ENCODE measurements at regions not wholly inside any gene's neighbourhood (a gene's known extent, or its start where the extent isn't known, plus 50 kb on each side); places are given as distances from the start of the nearest gene placed in this dataset.

GRCh38 chr20:39211060-39211748, 249.1 kb downstream of the DHX35 start:
- DNase-seq (ENCODE audit: low read depth in 2 of 2, low spot score in 1 of 2) = no peak

- no peak for DNase-seq (ENCODE audit: low read depth in 2 of 2, low spot score in 1 of 2)
These were observed 248.3 kb downstream of the DHX35 start for GRCh38 chr20:39210341-39211036.

GRCh38 chr20:39206899-39207564, 244.9 kb downstream of the DHX35 start:
- DNase-seq (ENCODE audit: low read depth in 2 of 2, low spot score in 1 of 2) = no peak

- DNase-seq (ENCODE audit: low read depth in 2 of 2, low spot score in 1 of 2) = no peak
These were observed 233.5 kb downstream of the DHX35 start for GRCh38 chr20:39195582-39196021.

- no peak for DNase-seq (ENCODE audit: low read depth in 2 of 2, low spot score in 1 of 2)
These were observed 228.8 kb downstream of the DHX35 start for GRCh38 chr20:39190666-39191570.

- no peak for DNase-seq (ENCODE audit: low read depth in 2 of 2, low spot score in 1 of 2)
These were observed 226.2 kb downstream of the DHX35 start for GRCh38 chr20:39188266-39188765.

DNA sequence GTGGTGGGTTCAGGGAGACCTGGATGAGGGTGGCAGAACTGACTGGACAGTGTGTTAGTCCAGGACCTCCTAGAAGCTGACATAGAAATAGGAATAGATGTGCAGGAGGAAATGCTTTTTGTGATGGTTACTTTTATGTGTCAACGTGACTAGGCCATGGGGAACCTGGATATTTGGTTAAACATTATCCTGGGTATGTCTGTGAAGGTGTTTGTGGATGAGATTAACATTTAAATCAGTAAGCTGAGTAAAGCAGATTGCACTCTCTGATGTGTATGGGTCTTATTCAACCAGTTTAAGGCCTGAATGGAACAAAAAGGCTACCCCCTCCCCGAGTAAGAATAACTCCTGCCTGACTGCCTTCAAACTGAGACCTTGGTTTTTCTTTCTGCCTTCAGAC, 219.3 kb downstream of the DHX35 start:
- no peak for DNase-seq (ENCODE audit: low read depth in 2 of 2, low spot score in 1 of 2)

DNA sequence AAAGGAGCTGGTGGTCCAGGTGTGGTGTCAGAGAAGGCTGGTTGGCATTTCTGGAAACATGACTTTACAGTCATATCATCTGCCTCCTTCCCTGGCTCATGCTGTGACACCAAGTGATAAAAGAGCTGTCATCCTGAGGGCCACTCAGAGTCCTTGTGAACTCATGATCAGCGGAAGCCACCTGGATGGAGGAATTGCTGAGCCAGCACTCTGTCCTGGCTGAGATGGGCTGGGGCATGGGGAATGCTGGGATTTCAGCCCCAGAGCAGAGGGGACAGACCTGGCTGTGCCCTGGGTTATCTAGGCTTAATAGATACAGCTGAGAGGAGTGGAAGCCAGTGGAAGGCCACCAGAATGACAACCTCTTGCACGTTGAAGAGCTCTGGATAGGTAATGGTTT, 214.3 kb downstream of the DHX35 start:
- no peak for DNase-seq (ENCODE audit: low read depth in 2 of 2, low spot score in 1 of 2)

DNA sequence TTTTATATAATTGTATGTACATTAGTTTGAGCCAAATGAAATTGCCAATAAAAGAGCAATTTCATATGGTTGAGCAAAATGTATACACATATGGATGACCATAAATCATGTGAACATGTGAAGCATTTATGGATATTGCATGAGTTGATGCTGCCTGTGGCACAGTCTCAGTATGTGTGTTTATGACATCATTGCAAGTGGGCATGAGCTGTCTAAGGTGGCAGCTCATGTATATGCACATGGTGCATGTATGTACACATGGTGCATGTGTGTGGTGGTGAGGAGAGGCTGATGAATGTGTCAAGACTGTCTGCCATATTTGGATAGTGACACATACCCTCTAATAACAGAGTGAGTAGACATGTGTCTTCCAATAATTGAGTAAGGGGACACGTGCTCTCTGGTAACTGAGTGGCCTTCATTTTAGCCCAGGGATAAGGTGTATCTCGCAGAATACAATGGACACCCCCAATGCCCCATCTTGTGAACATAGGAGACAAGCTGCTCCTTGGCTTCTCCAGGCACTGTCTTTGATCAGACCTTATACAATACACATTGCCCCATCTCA, 208.8 kb downstream of the DHX35 start:
- DNase-seq (ENCODE audit: low read depth in 2 of 2, low spot score in 1 of 2) = no peak

- no peak for DNase-seq (ENCODE audit: low read depth in 2 of 2, low spot score in 1 of 2)
These were observed 203.0 kb downstream of the DHX35 start for GRCh38 chr20:39165099-39165498.

- no peak for DNase-seq (ENCODE audit: low read depth in 2 of 2, low spot score in 1 of 2)
These were observed 202.5 kb downstream of the DHX35 start for GRCh38 chr20:39164642-39165041.

- DNase-seq (ENCODE audit: low read depth in 2 of 2, low spot score in 1 of 2) = no peak
These were observed 201.8 kb downstream of the DHX35 start for GRCh38 chr20:39163993-39164392.

DNA sequence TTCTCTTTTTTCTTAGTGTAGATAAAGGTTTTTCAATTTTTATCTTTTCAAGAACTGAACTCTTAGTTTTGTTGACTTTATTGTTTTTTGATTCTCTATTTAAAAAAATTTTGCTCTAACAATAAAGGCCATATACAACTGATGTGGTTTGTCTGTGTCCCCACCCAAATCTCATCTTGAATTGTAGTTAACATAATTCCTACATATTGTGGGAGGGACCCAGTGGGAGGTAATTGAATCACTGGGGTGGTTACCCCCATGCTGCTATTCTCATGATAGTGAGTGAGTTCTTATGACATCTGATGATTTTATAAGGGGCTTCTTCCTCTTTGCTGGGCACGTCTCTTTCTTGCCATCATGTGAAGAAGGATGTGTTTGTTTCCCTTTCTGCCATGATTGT, 199.8 kb downstream of the DHX35 start:
- DNase-seq (ENCODE audit: low read depth in 2 of 2, low spot score in 1 of 2) = no peak

- no peak for DNase-seq (ENCODE audit: low read depth in 2 of 2, low spot score in 1 of 2)
These were observed 193.8 kb downstream of the DHX35 start for GRCh38 chr20:39155971-39156370.

- no peak for DNase-seq (ENCODE audit: low read depth in 2 of 2, low spot score in 1 of 2)
These were observed 190.6 kb downstream of the DHX35 start for GRCh38 chr20:39152742-39153141.

- DNase-seq (ENCODE audit: low read depth in 2 of 2, low spot score in 1 of 2) = no peak
These were observed 190.0 kb downstream of the DHX35 start for GRCh38 chr20:39152126-39152525.

- DNase-seq (ENCODE audit: low read depth in 2 of 2, low spot score in 1 of 2) = no peak
These were observed 188.4 kb downstream of the DHX35 start for GRCh38 chr20:39150501-39150900.

GRCh38 chr20:39146394-39146793, 184.2 kb downstream of the DHX35 start:
- no peak for DNase-seq (ENCODE audit: low read depth in 2 of 2, low spot score in 1 of 2)

DNA sequence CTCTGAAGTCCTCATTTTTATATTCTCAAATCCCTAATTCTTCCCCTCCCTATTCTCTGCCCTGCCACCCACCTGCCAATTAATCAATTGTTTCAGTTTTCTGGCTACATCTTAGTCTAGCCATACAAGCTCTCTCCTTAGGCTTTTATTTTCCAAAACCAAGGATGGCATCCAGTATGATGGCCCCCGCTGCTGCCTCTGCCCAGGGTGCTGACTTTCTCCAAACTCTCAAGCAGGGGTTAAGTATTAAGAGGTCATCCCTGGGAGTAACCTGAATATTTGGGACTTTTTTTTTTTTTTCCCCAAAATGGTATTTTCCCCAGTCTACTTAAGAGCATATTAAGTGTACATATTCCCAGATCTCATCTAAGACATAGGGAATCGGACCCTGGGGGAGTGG, 183.8 kb downstream of the DHX35 start:
- DNase-seq (ENCODE audit: low read depth in 2 of 2, low spot score in 1 of 2) = no peak

DNA sequence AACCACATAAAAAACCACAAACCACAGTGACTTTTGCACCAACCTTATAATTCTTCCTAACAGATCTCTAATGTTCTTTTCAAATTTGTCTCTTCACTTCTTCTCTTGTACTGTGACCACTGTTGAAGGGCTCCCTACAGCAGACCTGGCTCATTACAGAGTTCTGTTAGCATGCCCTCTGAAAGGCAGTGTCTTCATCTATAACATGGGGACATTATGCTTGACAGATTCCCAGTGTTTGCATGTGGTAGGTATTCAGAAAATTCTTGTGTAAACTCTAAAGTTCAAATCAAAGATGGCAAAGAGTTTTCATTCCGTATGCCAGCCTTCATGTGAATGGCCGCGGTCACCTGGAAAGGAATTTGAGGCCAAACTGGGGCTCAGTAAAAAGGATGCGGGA, 182.6 kb downstream of the DHX35 start:
- no peak for DNase-seq (ENCODE audit: low read depth in 2 of 2, low spot score in 1 of 2)

Measured in stimulated activated CD8-positive, alpha-beta memory T cell treated with anti-CD3 and anti-CD28 coated beads, Interleukin-4, amount 100 ng/mL, for 1 hour (primary cell).